ENCODE measurements at regions not wholly inside any gene's neighbourhood (a gene's known extent, or its start where the extent isn't known, plus 50 kb on each side); places are given as distances from the start of the nearest gene placed in this dataset.

DNA sequence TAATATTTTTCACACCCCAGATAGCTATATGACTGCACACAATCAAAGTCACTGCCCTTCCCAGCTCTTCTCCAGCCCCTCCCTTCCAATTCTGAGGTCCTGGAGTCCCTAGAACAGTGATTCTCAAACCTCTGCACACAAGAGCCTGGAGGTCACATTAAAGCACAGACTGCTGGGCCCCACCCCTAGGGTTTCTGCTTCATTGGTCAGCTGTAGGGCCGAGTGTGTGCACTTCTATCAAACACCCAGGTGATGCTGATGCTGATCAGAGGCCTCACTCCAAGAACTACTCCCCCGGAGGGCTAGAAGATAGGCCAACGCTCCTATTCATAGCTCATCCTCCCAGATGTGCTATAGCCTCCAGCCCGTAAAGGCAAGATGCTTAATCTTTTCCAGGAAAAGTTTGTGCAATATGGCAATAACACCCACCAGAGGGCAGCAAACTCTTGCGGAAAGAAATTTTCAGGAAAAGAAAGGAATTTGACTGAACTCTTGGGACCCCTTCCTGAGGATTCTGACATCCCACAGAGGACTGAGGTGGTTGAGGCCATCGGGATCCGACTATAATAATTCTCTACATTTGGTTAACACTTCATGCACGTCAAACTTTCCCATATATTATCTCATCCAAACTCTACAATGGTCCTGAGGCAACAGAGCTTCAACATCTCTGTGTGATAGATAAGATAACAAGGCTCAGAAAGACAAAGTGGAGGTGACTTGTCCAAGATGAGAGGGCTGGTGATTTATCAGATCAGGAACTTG is 194.2 kb upstream of the PKDCC start (continued):
- TF ChIP-seq, protein P1, sequence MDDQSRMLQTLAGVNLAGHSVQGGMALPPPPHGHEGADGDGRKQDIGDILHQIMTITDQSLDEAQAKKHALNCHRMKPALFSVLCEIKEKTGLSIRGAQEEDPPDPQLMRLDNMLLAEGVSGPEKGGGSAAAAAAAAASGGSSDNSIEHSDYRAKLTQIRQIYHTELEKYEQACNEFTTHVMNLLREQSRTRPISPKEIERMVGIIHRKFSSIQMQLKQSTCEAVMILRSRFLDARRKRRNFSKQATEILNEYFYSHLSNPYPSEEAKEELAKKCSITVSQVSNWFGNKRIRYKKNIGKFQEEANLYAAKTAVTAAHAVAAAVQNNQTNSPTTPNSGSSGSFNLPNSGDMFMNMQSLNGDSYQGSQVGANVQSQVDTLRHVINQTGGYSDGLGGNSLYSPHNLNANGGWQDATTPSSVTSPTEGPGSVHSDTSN (IDR thresholded peaks at IDR 0.05) = no peak
- TF ChIP-seq TP53 (CRISPR knock-in tag; IDR thresholded peaks at IDR 0.05) (no peak), RFX5 (IDR thresholded peaks at IDR 0.05) (no peak)

DNA sequence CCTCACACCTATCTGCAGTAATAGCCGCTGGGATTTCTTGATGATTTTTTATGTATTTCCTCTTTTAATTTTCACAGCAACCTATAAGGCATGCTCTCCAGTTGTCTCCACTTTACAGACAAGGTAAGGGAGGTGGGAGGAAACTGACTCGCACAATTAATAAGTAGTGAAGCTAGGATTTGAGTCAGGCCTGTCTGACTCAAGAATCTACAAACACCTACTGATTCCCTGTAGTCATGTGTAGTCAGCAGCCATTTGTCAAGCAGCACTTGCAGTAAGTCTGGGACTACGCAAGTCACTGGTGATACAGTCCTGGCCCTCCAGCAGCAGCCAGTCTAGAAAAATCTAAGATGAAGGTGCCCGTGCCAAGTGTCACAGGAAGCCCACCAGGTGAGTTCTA is 193.6 kb upstream of the PKDCC start:
- DNase-seq (ENCODE audit: low read depth in 1 of 2, low spot score in 1 of 2) = peak in 1 of 2 experiments; percentile 46
- no peak for FAIRE-seq
- TF ChIP-seq NR3C1 (IDR thresholded peaks at IDR 0.05) (no peak), RCOR1 (IDR thresholded peaks at IDR 0.05; ENCODE audit: low read depth, low read length) (no peak), RAD21 (conservative IDR thresholded peaks at IDR 0.05 in 1 of 2, IDR thresholded peaks at IDR 0.05 in 1 of 2) (no peak), MYC (IDR thresholded peaks at IDR 0.05; ENCODE audit: borderline replicate concordance, low read length) (no peak), BHLHE40 (IDR thresholded peaks at IDR 0.05; ENCODE audit: low read depth, low read length) (no peak), CBX2 (IDR thresholded peaks at IDR 0.05; ENCODE audit: borderline replicate concordance, low read depth) (no peak), NFE2L2 (conservative IDR thresholded peaks at IDR 0.05; ENCODE audit: low read length) (no peak), KDM5A (IDR thresholded peaks at IDR 0.05) (no peak), PHF8 (IDR thresholded peaks at IDR 0.05; ENCODE audit: borderline replicate concordance, low read depth) (no peak), CEBPB (IDR thresholded peaks at IDR 0.05) (no peak), MAZ (IDR thresholded peaks at IDR 0.05; ENCODE audit: borderline replicate concordance, low read depth, low read length) (no peak), FOXS1 (CRISPR knock-in tag; IDR thresholded peaks at IDR 0.05) (no peak), CHD4 (IDR thresholded peaks at IDR 0.05; ENCODE audit: borderline replicate concordance) (no peak)
- ChIA-PET POLR2A (interaction anchor here (0.5 kb wide), 1 partner anchor 10 kb away, joined by 4 read pairs; no protein-coding TSS in a partner anchor), CTCF (interaction anchor here (0.6 to 19.2 kb wide), 52 partner anchors 9 to 856 kb away, joined by 3 to 715 read pairs (median 7); partner anchors contain the start of gene PKDCC)
- Histone ChIP-seq H3K4me2 (peak overlapping the region; percentile 26), H3K27ac (peak overlapping the region; percentile 39 to 70), H3K4me3 (no peak overlapping the region), H3K9me3 (no peaks in the 10 kb centered on the region), H3K4me1 (peaks cover 27% of the 10 kb centered on the region)
- WGBS (ENCODE audit: missing lambda C conversion rate) = 55% methylated on average over 4 of the region's 4 CpGs
- peak; percentile 59 to 67; a peak in 4 of 6 replicates for ATAC-seq

DNA sequence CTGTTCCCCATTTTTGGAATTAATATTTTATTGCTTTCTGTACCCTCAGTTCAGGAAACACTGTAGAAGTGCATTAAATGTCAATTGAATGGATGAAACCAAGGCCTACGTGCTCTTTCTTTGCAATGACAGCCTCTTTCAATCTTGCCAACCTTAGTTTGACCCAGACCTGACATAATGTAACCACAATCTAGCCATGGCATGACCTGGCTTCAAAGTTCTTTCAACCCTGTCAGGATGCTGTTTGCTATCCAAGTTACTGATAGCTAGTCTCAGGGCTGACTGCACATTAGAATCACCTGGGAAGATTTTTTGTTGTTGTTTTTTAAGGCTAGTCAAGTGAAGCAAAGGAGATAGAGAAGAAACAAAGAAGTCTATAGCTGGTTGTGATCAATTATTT is 190.9 kb upstream of the PKDCC start:
- Histone ChIP-seq H3K4me3 (no peak overlapping the region), H3K4me1 (peaks cover 38% of the 10 kb centered on the region), H3K27ac (peak overlapping the region in 1 of 2 experiments; percentile 21; a peak in 2 of 6 replicates), H3K4me2 (no peak overlapping the region), H3K9me3 (no peaks in the 10 kb centered on the region)
- no peak for TF ChIP-seq ZNF302 (CRISPR knock-in tag; IDR thresholded peaks at IDR 0.05)
- no peak for TF ChIP-seq ESRRA (IDR thresholded peaks at IDR 0.05; ENCODE audit: borderline replicate concordance, low read length)
- TF ChIP-seq ZC3H11A (IDR thresholded peaks at IDR 0.05) = no peak
- no peak for TF ChIP-seq HEYL (CRISPR knock-in tag; IDR thresholded peaks at IDR 0.05)
- TF ChIP-seq RFX5 (IDR thresholded peaks at IDR 0.05) = no peak
- TF ChIP-seq HOXB5 (CRISPR knock-in tag; IDR thresholded peaks at IDR 0.05) = no peak
- no peak for TF ChIP-seq SREBF2 (IDR thresholded peaks at IDR 0.05)
- no peak for TF ChIP-seq CBX2 (IDR thresholded peaks at IDR 0.05; ENCODE audit: borderline replicate concordance, low read depth)
- TF ChIP-seq BHLHE40 (IDR thresholded peaks at IDR 0.05; ENCODE audit: low read depth, low read length) = no peak
- TF ChIP-seq CHD2 (IDR thresholded peaks at IDR 0.05; ENCODE audit: low read length, partially characterized antibody) = no peak
- TF ChIP-seq KDM1A (IDR thresholded peaks at IDR 0.05; ENCODE audit: low read depth) = no peak
- DNase-seq (ENCODE audit: low read depth in 1 of 2, low spot score in 1 of 2) (no peak), FAIRE-seq (peak; percentile 23), ATAC-seq (no peak)
- CTCF ChIA-PET = interaction anchor here (0.8 to 19.2 kb wide), 6 partner anchors 10 to 240 kb away, joined by 3 to 715 read pairs (median 4); no protein-coding TSS in a partner anchor
- WGBS (ENCODE audit: missing lambda C conversion rate) = 85% methylated on average over 1 of the region's 1 CpG
- POLR2A ChIA-PET = no interaction called here

Measured in A549 (cell line).